Nephron progenitor cell (in vitro differentiated cells): ENCODE measurements at regions not wholly inside any gene's neighbourhood (a gene's known extent, or its start where the extent isn't known, plus 50 kb on each side); places are given as distances from the start of the nearest gene placed in this dataset.

Experiments
- DNase-seq: peaks from one replicate; pipeline ENCODE4 v3.0.0; 2021
- H3K27ac Mint-ChIP-seq: 2 replicates; pipeline ENCODE4 v1.8.0; 2021; ENCODE audit warnings: mild to moderate bottlenecking, moderate library complexity, mixed read lengths
- H3K27me3 Mint-ChIP-seq: 2 replicates; pipeline ENCODE4 v1.8.0; 2021; ENCODE audit warnings: mild to moderate bottlenecking, low read depth, mixed read lengths; ENCODE audit not compliant: poor library complexity
- H3K36me3 Mint-ChIP-seq: 2 replicates; pipeline ENCODE4 v1.8.0; 2021; ENCODE audit warnings: low read depth, mixed read lengths
- H3K4me1 Mint-ChIP-seq: 2 replicates; pipeline ENCODE4 v1.8.0; 2021; ENCODE audit warnings: mixed read lengths
- H3K4me3 Mint-ChIP-seq: 2 replicates; pipeline ENCODE4 v1.8.0; 2021; ENCODE audit warnings: mild to moderate bottlenecking, moderate library complexity, mixed read lengths
- H3K9me3 Mint-ChIP-seq: 2 replicates; pipeline ENCODE4 v1.8.0; 2021; ENCODE audit warnings: mild to moderate bottlenecking, moderate library complexity, mixed read lengths
- TF ChIP-seq, protein P1 (sequence below): fragments of 200-600 bp; sonication (generic); IDR thresholded peaks from 2 replicates; pipeline ENCODE4 v1.5.0; 2021; ENCODE audit warnings: antibody characterized with exemption

DNA sequence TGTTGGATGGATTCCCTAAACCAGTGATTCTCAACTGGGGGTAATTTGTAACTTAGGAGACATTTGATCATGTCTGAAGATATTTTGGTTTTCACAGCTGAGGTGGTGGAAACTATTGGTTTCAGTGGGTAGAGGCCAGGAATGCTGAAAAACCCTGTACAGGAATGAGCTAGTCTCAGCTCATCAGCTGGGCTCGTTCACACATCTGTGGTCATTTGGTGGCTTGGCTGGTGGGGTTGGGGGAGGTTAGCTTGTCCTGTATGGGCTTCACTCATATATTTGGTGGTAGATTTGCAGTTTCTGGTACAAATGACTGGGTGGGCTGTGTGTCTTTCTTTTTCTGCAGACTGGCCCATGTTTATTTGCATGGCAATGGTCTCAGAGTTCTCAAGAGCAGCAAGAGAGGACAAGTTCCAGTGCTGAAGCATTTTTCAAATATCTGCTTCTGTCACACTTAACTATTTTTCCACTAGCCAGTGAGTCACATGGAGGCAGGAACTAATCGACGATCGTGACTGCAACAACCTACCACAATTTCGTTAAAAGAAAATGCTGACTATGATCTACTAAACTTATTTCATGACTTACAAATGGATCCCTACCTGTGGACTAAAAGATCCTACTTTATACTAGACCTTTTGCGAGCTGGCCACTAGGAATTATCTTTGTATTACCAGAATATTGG, 321.7 kb upstream of the PLXNA2 start:
- Mint-ChIP-seq H3K4me1 (no peaks in the 10 kb centered on the region), H3K4me3 (no peak overlapping the region), H3K9me3 (peaks cover 11% of the 10 kb centered on the region), H3K27me3 (peaks cover 17% of the 10 kb centered on the region), H3K27ac (no peak overlapping the region), H3K36me3 (peaks cover 6% of the 10 kb centered on the region)
- TF ChIP-seq, protein P1, sequence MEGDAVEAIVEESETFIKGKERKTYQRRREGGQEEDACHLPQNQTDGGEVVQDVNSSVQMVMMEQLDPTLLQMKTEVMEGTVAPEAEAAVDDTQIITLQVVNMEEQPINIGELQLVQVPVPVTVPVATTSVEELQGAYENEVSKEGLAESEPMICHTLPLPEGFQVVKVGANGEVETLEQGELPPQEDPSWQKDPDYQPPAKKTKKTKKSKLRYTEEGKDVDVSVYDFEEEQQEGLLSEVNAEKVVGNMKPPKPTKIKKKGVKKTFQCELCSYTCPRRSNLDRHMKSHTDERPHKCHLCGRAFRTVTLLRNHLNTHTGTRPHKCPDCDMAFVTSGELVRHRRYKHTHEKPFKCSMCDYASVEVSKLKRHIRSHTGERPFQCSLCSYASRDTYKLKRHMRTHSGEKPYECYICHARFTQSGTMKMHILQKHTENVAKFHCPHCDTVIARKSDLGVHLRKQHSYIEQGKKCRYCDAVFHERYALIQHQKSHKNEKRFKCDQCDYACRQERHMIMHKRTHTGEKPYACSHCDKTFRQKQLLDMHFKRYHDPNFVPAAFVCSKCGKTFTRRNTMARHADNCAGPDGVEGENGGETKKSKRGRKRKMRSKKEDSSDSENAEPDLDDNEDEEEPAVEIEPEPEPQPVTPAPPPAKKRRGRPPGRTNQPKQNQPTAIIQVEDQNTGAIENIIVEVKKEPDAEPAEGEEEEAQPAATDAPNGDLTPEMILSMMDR, result no peak
- no peak for DNase-seq

- Mint-ChIP-seq H3K9me3 (peaks cover 12% of the 10 kb centered on the region), H3K4me1 (no peaks in the 10 kb centered on the region), H3K36me3 (peaks cover 6% of the 10 kb centered on the region), H3K27ac (no peak overlapping the region), H3K4me3 (no peak overlapping the region), H3K27me3 (peaks cover 14% of the 10 kb centered on the region)
- TF ChIP-seq, protein P1, result no peak
- DNase-seq, result no peak
These were observed 325.0 kb upstream of the PLXNA2 start for GRCh38 chr1:208569181-208569580.

- no peak overlapping the region for H3K27ac Mint-ChIP-seq
- TF ChIP-seq, protein P1, result no peak
- no peaks in the 10 kb centered on the region for H3K4me1 Mint-ChIP-seq
- H3K27me3 Mint-ChIP-seq, result peaks cover 17% of the 10 kb centered on the region
- peaks cover 6% of the 10 kb centered on the region for H3K36me3 Mint-ChIP-seq
- DNase-seq, result no peak
- peaks cover 12% of the 10 kb centered on the region for H3K9me3 Mint-ChIP-seq
- H3K4me3 Mint-ChIP-seq, result no peak overlapping the region
These were observed 326.2 kb upstream of the PLXNA2 start for GRCh38 chr1:208570362-208570761.

- Mint-ChIP-seq H3K36me3 (no peaks in the 10 kb centered on the region), H3K4me3 (no peak overlapping the region), H3K4me1 (peaks cover 7% of the 10 kb centered on the region), H3K27ac (no peak overlapping the region), H3K27me3 (peaks cover 21% of the 10 kb centered on the region), H3K9me3 (no peaks in the 10 kb centered on the region)
- no peak for DNase-seq
- TF ChIP-seq, protein P1, result no peak
These were observed 332.2 kb upstream of the PLXNA2 start for GRCh38 chr1:208576425-208576824.

DNA sequence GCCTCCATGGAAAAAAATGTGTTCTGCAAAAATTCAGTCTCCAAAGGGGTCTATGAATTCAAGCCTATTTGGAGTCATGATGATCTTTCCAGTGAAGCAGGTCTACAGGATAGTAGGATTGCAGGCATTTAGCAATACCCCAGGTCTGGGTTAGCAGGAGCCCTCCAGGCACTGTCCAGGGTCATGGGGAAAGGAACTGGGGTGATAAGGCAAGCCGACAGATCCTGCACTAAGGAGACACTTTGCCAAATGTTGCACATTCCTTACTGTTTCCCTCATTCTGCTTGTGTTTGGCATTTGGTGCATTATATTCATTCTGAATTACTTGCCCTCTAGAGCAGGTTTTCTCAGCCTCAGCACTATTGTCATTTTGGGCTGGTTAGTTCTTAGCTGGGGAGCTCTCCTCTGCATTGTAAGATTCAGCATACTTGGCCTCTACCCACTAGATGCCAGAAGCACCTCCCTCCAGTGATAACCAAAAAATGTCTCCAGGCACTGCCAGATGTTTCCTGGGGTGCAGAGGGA, 333.3 kb upstream of the PLXNA2 start:
- DNase-seq, result no peak
- no peak overlapping the region for H3K27ac Mint-ChIP-seq
- TF ChIP-seq, protein P1, result no peak
- H3K4me1 Mint-ChIP-seq, result peaks cover 17% of the 10 kb centered on the region
- no peaks in the 10 kb centered on the region for H3K9me3 Mint-ChIP-seq
- no peak overlapping the region for H3K4me3 Mint-ChIP-seq
- no peaks in the 10 kb centered on the region for H3K36me3 Mint-ChIP-seq
- peaks cover 21% of the 10 kb centered on the region for H3K27me3 Mint-ChIP-seq

- peaks cover 19% of the 10 kb centered on the region for H3K27me3 Mint-ChIP-seq
- no peak overlapping the region for H3K27ac Mint-ChIP-seq
- no peaks in the 10 kb centered on the region for H3K36me3 Mint-ChIP-seq
- DNase-seq, result no peak
- H3K4me3 Mint-ChIP-seq, result no peak overlapping the region
- no peaks in the 10 kb centered on the region for H3K9me3 Mint-ChIP-seq
- H3K4me1 Mint-ChIP-seq, result peaks cover 28% of the 10 kb centered on the region
- TF ChIP-seq, protein P1, result no peak
These were observed 337.0 kb upstream of the PLXNA2 start for GRCh38 chr1:208581209-208581608.
